Stimulated activated CD4-positive, alpha-beta T cell treated with anti-CD3 and anti-CD28 coated beads, TNF-alpha, amount 100 ng/mL, for 1 hour (primary cell): ENCODE measurements at regions not wholly inside any gene's neighbourhood (a gene's known extent, or its start where the extent isn't known, plus 50 kb on each side); places are given as distances from the start of the nearest gene placed in this dataset.
"Not testable (repeated sequence)": the region's sequence is repeated elsewhere in the genome, so short reads cannot be mapped to it uniquely, and the experiment has no call there.

Experiments used
- DNase-seq, 3 donors: peaks; one replicate each; pipeline ENCODE4 v3.0.0-alpha.2; 2020; ENCODE audit warnings: low read depth in 3 of 3, low spot score in 1 of 3

- DNase-seq, result no peak
These were observed 122.4 kb upstream of the NMUR2 start for GRCh38 chr5:152527358-152528052.

- DNase-seq, result no peak
These were observed 124.4 kb upstream of the NMUR2 start for GRCh38 chr5:152529440-152529839.

GRCh38 chr5:152532714-152533113 lies 127.6 kb upstream of the NMUR2 start:
- no peak for DNase-seq

GRCh38 chr5:152534641-152535040 lies 129.6 kb upstream of the NMUR2 start:
- DNase-seq, result no peak

GRCh38 chr5:152542741-152543140 lies 137.7 kb upstream of the NMUR2 start:
- DNase-seq, result no peak

- DNase-seq, result no peak
These were observed 141.4 kb upstream of the NMUR2 start for GRCh38 chr5:152546493-152546892.

- DNase-seq, result no peak
These were observed 142.1 kb upstream of the NMUR2 start for GRCh38 chr5:152547202-152547601.

GRCh38 chr5:152549709-152550108 lies 144.6 kb upstream of the NMUR2 start:
- DNase-seq, result no peak

- DNase-seq, result no peak
These were observed 146.0 kb upstream of the NMUR2 start for GRCh38 chr5:152551061-152551460.

GRCh38 chr5:152556784-152557183 lies 151.7 kb upstream of the NMUR2 start:
- DNase-seq, result no peak

GRCh38 chr5:152560512-152561137 lies 155.5 kb upstream of the NMUR2 start:
- DNase-seq, result peak in 1 of 3 donors; percentile 1

- no peak for DNase-seq
These were observed 162.9 kb upstream of the NMUR2 start for GRCh38 chr5:152568016-152568415.

- DNase-seq, result no peak
These were observed 167.7 kb upstream of the NMUR2 start for GRCh38 chr5:152572812-152573211.

GRCh38 chr5:152584103-152584502 lies 179.0 kb upstream of the NMUR2 start:
- no peak for DNase-seq

- DNase-seq, result no peak
These were observed 187.3 kb upstream of the NMUR2 start for GRCh38 chr5:152592416-152592815.

- no peak for DNase-seq
These were observed 188.3 kb upstream of the NMUR2 start for GRCh38 chr5:152593388-152593787.

- DNase-seq, result no peak
These were observed 190.3 kb upstream of the NMUR2 start for GRCh38 chr5:152595405-152595804.

GRCh38 chr5:152599096-152599495 lies 194.0 kb upstream of the NMUR2 start:
- DNase-seq, result no peak

GRCh38 chr5:152601806-152602732 lies 197.0 kb upstream of the NMUR2 start:
- DNase-seq, result no peak

GRCh38 chr5:152606050-152606449 lies 201.0 kb upstream of the NMUR2 start:
- not testable (repeated sequence) for DNase-seq

GRCh38 chr5:152606776-152607364 lies 201.8 kb upstream of the NMUR2 start:
- DNase-seq, result no peak
